HEK293 (cell line): ENCODE measurements at regions not wholly inside any gene's neighbourhood (a gene's known extent, or its start where the extent isn't known, plus 50 kb on each side); places are given as distances from the start of the nearest gene placed in this dataset.

Experiments
- CTCF ChIA-PET: fragments of 350-600 bp; formaldehyde crosslinking; extraction: SDS; loops from one replicate; lab custom pipeline; 2021; ENCODE audit warnings: antibody characterized with exemption; lab: Yijun Ruan, JAX
- POLR2A ChIA-PET: fragments of 300-600 bp; formaldehyde crosslinking; extraction: SDS; loops from one replicate; lab custom pipeline; 2020; ENCODE audit warnings: antibody characterized with exemption, inconsistent platforms; lab: Yijun Ruan, JAX
- H3K27ac ChIP-seq: fragments of 200-500 bp; sonication (Bioruptor generic); 2 replicates; pipeline ENCODE4 v1.5.1; 2014; ENCODE audit warnings: low read depth, low read length, control low read depth, inconsistent platforms; ENCODE audit errors: extremely low read depth
- H3K36me3 ChIP-seq, 2 experiments: fragments of 200-500 bp in 1 of 2; sonication (Bioruptor generic) in 1 of 2; 1 replicate in 1 of 2; 2 replicates in 1 of 2; pipeline ENCODE4 v1.5.1; 2014 to 2017; ENCODE audit warnings: inconsistent platforms in 2 of 2, low read length in 2 of 2; ENCODE audit not compliant: control insufficient read depth in 2 of 2, insufficient read depth in 1 of 2
- H3K4me1 ChIP-seq: fragments of 200-500 bp; sonication (Bioruptor generic); 2 replicates; pipeline ENCODE4 v1.5.1; 2014; ENCODE audit warnings: mild to moderate bottlenecking, low read length, inconsistent platforms; ENCODE audit not compliant: control insufficient read depth, insufficient read depth
- H3K4me3 ChIP-seq: 2 replicates; pipeline ENCODE4 v1.5.1; 2011; ENCODE audit warnings: low read depth, mild to moderate bottlenecking, control low read depth, low read length, moderate library complexity
- H3K9me3 ChIP-seq: fragments of 200-500 bp; sonication (Bioruptor generic); 2 replicates; pipeline ENCODE4 v1.5.1; 2014; ENCODE audit warnings: low read depth, low read length, inconsistent platforms; ENCODE audit not compliant: control insufficient read depth, insufficient read depth
- BCL11B ChIP-seq: fragments of 450-650 bp; formaldehyde crosslinking; IDR thresholded peaks from 2 replicates; pipeline ENCODE4 v1.5.1; 2016; ENCODE audit warnings: low read depth, missing biosample characterization, missing genetic modification characterization
- IKZF3 ChIP-seq: fragments of 450-650 bp; IDR thresholded peaks from 2 replicates; pipeline ENCODE4 v1.5.0; 2018; ENCODE audit warnings: missing biosample characterization, mild to moderate bottlenecking, missing genetic modification characterization, moderate library complexity
- MEIS1 ChIP-seq: sonication (generic); formaldehyde crosslinking; IDR thresholded peaks from 2 replicates; pipeline ENCODE4 v1.8.1; 2022; ENCODE audit warnings: missing genetic modification reagents, mild to moderate bottlenecking, borderline replicate concordance
- SETDB1 ChIP-seq: IDR thresholded peaks from one replicate; pipeline ENCODE4 v1.6.1; 2017; ENCODE audit warnings: mild to moderate bottlenecking, low read length, moderate library complexity, mixed read lengths; ENCODE audit not compliant: insufficient read length
- TRIM28 ChIP-seq: IDR thresholded peaks from 2 replicates; pipeline ENCODE4 v1.6.1; 2011; ENCODE audit warnings: low read length, control low read depth, borderline replicate concordance
- YY1 ChIP-seq: fragments of 450-650 bp; formaldehyde crosslinking; IDR thresholded peaks from 2 replicates; pipeline ENCODE4 v1.5.1; 2018; ENCODE audit warnings: missing biosample characterization, missing genetic modification characterization
- ZBTB10 ChIP-seq: fragments of 450-650 bp; formaldehyde crosslinking; IDR thresholded peaks from 2 replicates; pipeline ENCODE4 v1.5.1; 2016; ENCODE audit warnings: missing biosample characterization, missing genetic modification characterization
- ZBTB11 ChIP-seq: fragments of 450-650 bp; formaldehyde crosslinking; conservative IDR thresholded peaks from 2 replicates; pipeline ENCODE4 v1.5.1; 2016; ENCODE audit warnings: low read depth, missing biosample characterization, missing genetic modification characterization
- ZFP41 ChIP-seq: fragments of 450-650 bp; formaldehyde crosslinking; IDR thresholded peaks from 2 replicates; pipeline ENCODE4 v1.5.1; 2016; ENCODE audit warnings: missing biosample characterization, missing genetic modification characterization, borderline replicate concordance
- ZNF133 ChIP-seq: fragments of 450-650 bp; formaldehyde crosslinking; IDR thresholded peaks from 2 replicates; pipeline ENCODE4 v1.5.1; 2016; ENCODE audit warnings: missing biosample characterization, missing genetic modification characterization
- ZNF157 ChIP-seq: fragments of 450-650 bp; formaldehyde crosslinking; IDR thresholded peaks from 2 replicates; pipeline ENCODE4 v1.5.1; 2016; ENCODE audit warnings: missing biosample characterization, missing genetic modification characterization
- ZNF18 ChIP-seq: fragments of 450-650 bp; formaldehyde crosslinking; IDR thresholded peaks from 2 replicates; pipeline ENCODE4 v1.5.1; 2016; ENCODE audit warnings: missing biosample characterization, missing genetic modification characterization
- ZNF184 ChIP-seq: fragments of 450-650 bp; IDR thresholded peaks from 2 replicates; pipeline ENCODE4 v1.5.1; 2018; ENCODE audit warnings: missing biosample characterization, mild to moderate bottlenecking, missing genetic modification characterization
- ZNF221 ChIP-seq: fragments of 450-650 bp; formaldehyde crosslinking; IDR thresholded peaks from 2 replicates; pipeline ENCODE4 v1.5.1; 2017; ENCODE audit warnings: missing biosample characterization, missing genetic modification characterization, borderline replicate concordance
- ZNF24 ChIP-seq: fragments of 450-650 bp; formaldehyde crosslinking; IDR thresholded peaks from 2 replicates; pipeline ENCODE4 v1.5.1; 2016; ENCODE audit warnings: missing biosample characterization, missing genetic modification characterization
- ZNF324 ChIP-seq: fragments of 450-650 bp; formaldehyde crosslinking; IDR thresholded peaks from 2 replicates; pipeline ENCODE4 v1.5.1; 2016; ENCODE audit warnings: missing biosample characterization, missing genetic modification characterization
- ZNF37A ChIP-seq: fragments of 450-650 bp; IDR thresholded peaks from 2 replicates; pipeline ENCODE4 v1.5.1; 2018; ENCODE audit warnings: missing biosample characterization, missing genetic modification characterization
- ZNF416 ChIP-seq: fragments of 450-650 bp; formaldehyde crosslinking; IDR thresholded peaks from 2 replicates; pipeline ENCODE4 v1.5.1; 2016; ENCODE audit warnings: missing biosample characterization, missing genetic modification characterization
- ZNF558 ChIP-seq: fragments of 450-650 bp; formaldehyde crosslinking; IDR thresholded peaks from 2 replicates; pipeline ENCODE4 v1.5.1; 2016; ENCODE audit warnings: missing biosample characterization, missing genetic modification characterization
- ZNF624 ChIP-seq: fragments of 450-650 bp; formaldehyde crosslinking; IDR thresholded peaks from 2 replicates; pipeline ENCODE4 v1.5.1; 2017; ENCODE audit warnings: missing biosample characterization, missing genetic modification characterization
- ZNF629 ChIP-seq: fragments of 450-650 bp; formaldehyde crosslinking; IDR thresholded peaks from 2 replicates; pipeline ENCODE4 v1.5.1; 2017; ENCODE audit warnings: missing biosample characterization, missing genetic modification characterization

- no peak for TF ChIP-seq MEIS1
- peak; percentile 85 for TF ChIP-seq ZNF184 (tag by site-specific recombination)
- peak; percentile 49; the same call in 1 of the 2 replicates for TF ChIP-seq ZNF24 (tag by site-specific recombination)
- TF ChIP-seq ZNF629 (tag by site-specific recombination): 0 out of 2 replicates have a peak, but pooled peaks have one; percentile 47
- no peak for TF ChIP-seq IKZF3 (tag by site-specific recombination)
These were observed 219.2 kb upstream of the SGK1 start (continued) for GRCh38 chr6:134537146-134537555.

- Histone ChIP-seq H3K9me3 (no peaks in the 10 kb centered on the region), H3K4me1 (no peaks in the 10 kb centered on the region), H3K36me3 (no peaks in the 10 kb centered on the region), H3K4me3 (no peak overlapping the region), H3K27ac (no peak overlapping the region)
- POLR2A ChIA-PET: no interaction called here
- CTCF ChIA-PET: interaction anchor here (0.6 to 0.7 kb wide), 2 partner anchors 88 to 92 kb away, joined by 3 to 4 read pairs; no protein-coding TSS in a partner anchor
- TF ChIP-seq ZNF324: no peak
- TF ChIP-seq ZNF133: no peak
- TF ChIP-seq ZNF18 (tag by site-specific recombination): no peak
- TF ChIP-seq TRIM28: no peak
- no peak for TF ChIP-seq MEIS1
- no peak for TF ChIP-seq SETDB1
- no peak for TF ChIP-seq ZBTB10
- no peak for TF ChIP-seq ZNF416 (tag by site-specific recombination)
- no peak for TF ChIP-seq BCL11B
- TF ChIP-seq YY1 (tag by site-specific recombination): no peak
- TF ChIP-seq ZNF37A (tag by site-specific recombination): no peak
- TF ChIP-seq ZNF157 (tag by site-specific recombination): no peak
- TF ChIP-seq ZBTB11 (tag by site-specific recombination): no peak
- no peak for TF ChIP-seq ZFP41 (tag by site-specific recombination)
- TF ChIP-seq ZNF558 (tag by site-specific recombination): no peak
- TF ChIP-seq ZNF221 (tag by site-specific recombination): no peak
- no peak for TF ChIP-seq ZNF624 (tag by site-specific recombination)
- TF ChIP-seq, all 188 proteins: peak for 0
These were observed 217.9 kb upstream of the SGK1 start for GRCh38 chr6:134535831-134536230.
